HG03139 (cell line): ENCODE measurements at regions not wholly inside any gene's neighbourhood (a gene's known extent, or its start where the extent isn't known, plus 50 kb on each side); places are given as distances from the start of the nearest gene placed in this dataset.

Source experiments
- ATAC-seq: cut with Tn5 transposase; IDR thresholded peaks from one replicate; pipeline ENCODE4 v1.9.1; 2021; ENCODE audit not compliant: unreplicated experiment

DNA sequence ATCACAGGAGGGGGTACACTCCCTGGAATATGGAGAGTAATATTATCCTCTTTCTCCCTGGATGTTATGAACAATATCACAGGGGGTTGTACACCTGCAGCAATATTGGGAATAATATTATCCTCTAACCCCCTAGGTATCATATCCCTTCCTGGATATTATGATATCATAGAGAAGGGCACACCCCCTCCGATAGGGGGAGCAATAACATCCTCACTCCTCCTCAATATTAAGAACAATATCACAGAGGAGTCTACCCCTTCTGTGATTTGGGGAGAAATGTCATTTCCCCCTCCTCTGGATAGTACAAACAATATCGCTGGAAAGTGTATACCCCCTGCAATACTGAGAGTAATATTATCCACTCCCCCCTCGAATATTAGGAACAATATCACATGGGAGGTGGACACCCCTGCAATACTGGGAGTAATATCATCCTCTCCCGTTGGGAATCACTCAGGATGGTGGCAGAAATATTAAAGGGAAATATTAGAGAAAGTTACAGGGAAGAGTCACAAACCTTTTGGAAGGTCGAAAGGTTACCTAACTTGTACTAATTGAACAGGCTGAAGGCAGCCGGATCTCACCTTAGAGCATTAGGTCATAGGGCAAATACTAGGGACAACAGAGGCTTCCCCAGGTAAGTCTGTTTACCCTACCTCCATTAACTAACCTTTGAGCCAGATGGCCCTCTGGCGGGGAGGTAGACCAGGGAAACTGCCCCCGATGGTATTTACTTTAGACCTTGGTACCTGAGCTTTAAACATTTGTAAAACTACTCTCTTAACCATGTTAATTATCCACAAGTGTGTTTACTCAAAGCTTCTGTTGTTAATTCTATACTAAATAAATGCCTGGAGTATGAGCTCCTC is 57.5 kb upstream of the FREM1 start:
- no peak for ATAC-seq

GRCh38 chr9:14962193-14962882 is 52.1 kb upstream of the FREM1 start:
- ATAC-seq = no peak

DNA sequence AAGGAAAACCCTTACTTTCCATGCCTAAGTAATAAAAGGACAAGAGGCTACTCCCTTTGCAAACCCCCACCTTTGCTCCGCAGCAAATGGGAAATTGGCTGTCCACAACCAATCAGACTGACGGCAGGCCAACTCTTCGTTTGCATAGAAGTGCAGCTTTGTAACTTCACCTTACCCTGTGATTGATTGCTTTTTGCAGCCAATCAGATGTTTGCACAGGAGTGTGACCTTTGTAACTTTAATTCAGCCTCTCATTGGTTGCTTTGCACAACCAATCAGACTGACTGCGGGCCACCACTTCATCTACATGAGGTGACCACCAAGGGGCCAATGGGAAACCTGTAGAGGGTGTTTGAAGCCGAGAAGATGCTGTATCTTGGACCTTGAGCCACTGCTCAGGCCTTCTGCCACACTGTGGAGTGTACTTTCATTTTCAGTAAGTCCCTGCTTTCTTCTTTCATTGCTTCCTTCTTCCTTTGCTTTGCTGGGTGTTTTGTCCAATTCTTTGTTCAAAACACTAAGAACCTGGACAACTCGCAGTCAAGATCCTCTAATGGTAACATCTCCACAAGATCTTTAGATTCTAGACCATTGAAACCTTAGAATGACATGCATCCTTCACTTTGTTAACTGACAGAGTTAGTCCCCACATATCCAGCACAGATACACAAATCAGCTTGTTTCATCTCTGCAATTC is 51.3 kb upstream of the FREM1 start:
- ATAC-seq = no peak

DNA sequence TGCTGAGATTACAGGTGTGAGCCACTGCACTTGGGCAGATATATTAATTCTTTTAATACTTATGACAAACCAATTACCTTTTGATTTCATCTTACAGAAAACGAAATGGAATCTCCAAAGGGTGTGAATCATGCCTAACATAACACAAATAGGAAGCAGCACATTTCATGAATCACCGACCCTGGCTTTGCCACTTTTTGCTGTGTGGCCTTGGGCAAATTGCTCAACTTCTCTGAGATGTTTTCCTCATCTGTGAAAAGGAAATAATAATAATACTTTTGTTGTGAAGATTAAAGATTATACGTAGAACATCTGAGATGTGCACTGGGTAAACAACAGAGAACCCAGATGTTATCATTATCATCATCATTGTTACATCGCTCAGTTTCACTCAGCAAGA is 50.7 kb upstream of the FREM1 start:
- no peak for ATAC-seq
